HCT116 (cell line): ENCODE measurements at regions not wholly inside any gene's neighbourhood (a gene's known extent, or its start where the extent isn't known, plus 50 kb on each side); places are given as distances from the start of the nearest gene placed in this dataset.

Experiments
- ATAC-seq: fragments of 200-7000 bp; cut with Tn5 transposase; 2 replicates; pipeline ENCODE4 v1.9.1; 2020; ENCODE audit warnings: mild to moderate bottlenecking, moderate library complexity
- BruUV-seq: library from RNA; stranded (reverse); fragments of 400-500 nt; replicated peaks from 2 replicates; lab custom pipeline; 2021; lab: Mats Ljungman, UMichigan
- CTCF ChIA-PET: fragments of 300-600 bp; sonication (Branson Sonifier 250); formaldehyde crosslinking; loops from one replicate; lab custom pipeline; 2021; ENCODE audit warnings: antibody characterized with exemption; lab: Charles Lee
- POLR2A ChIA-PET: fragments of 300-600, 350-600 bp; sonication (Branson Sonifier 250); formaldehyde crosslinking; loops from one replicate; lab custom pipeline; 2021; ENCODE audit warnings: antibody characterized with exemption; lab: Charles Lee
- RAD21 ChIA-PET, 2 experiments: fragments of 300-600 bp; sonication (Branson Sonifier 250); formaldehyde crosslinking; loops; one replicate each; lab custom pipeline; 2023; ENCODE audit warnings: low total read pairs in 2 of 2; ENCODE audit not compliant: uncharacterized antibody in 2 of 2, unreplicated experiment in 2 of 2, low non-redundant PET in 1 of 2; lab: Charles Lee
- DNase-seq: peaks from one replicate; pipeline ENCODE4 v3.0.0-alpha.2; 2010; ENCODE audit warnings: low read depth, low spot score
- H2AFZ ChIP-seq: fragments of 200-600 bp; shearing (Covaris generic), sonication (generic); 2 replicates; pipeline ENCODE4 v1.6.1; 2017; ENCODE audit warnings: low read depth, mixed run types, mixed read lengths, antibody characterized with exemption, low read length; ENCODE audit not compliant: poor library complexity, severe bottlenecking
- H3K27ac ChIP-seq: 2 replicates; pipeline ENCODE4 v1.5.1; 2012; ENCODE audit warnings: low read depth, low read length
- H3K27me3 ChIP-seq: fragments of 200-600 bp; sonication (generic); 2 replicates; pipeline ENCODE4 v1.6.1; 2016; ENCODE audit warnings: mixed run types, low read length, mixed read lengths; ENCODE audit not compliant: insufficient read depth
- H3K36me3 ChIP-seq, 2 experiments: fragments of 200-500 bp in 1 of 2; fragments of 200-600 bp in 1 of 2; sonication (Bioruptor generic) in 1 of 2; sonication (generic) in 1 of 2; 2 replicates each; pipeline versions ENCODE4 v1.5.1 to v1.6.1; 2014 to 2016; ENCODE audit warnings: low read length in 2 of 2, inconsistent platforms in 1 of 2, mixed read lengths in 1 of 2, mixed run types in 1 of 2; ENCODE audit not compliant: insufficient read depth in 2 of 2, control insufficient read depth in 1 of 2
- H3K4me1 ChIP-seq, 2 experiments: fragments of 200-600 bp in 1 of 2; sonication (generic) in 1 of 2; 2 replicates each; pipeline versions ENCODE4 v1.5.1 to v1.6.1; 2012 to 2017; ENCODE audit warnings: low read length in 2 of 2, inconsistent platforms in 1 of 2, mild to moderate bottlenecking in 1 of 2, mixed read lengths in 1 of 2, mixed run types in 1 of 2, moderate library complexity in 1 of 2; ENCODE audit not compliant: insufficient read depth in 2 of 2, control insufficient read depth in 1 of 2
- H3K4me2 ChIP-seq: fragments of 200-600 bp; sonication (generic); 2 replicates; pipeline ENCODE4 v1.6.1; 2017; ENCODE audit warnings: mixed run types, low read length, mixed read lengths
- H3K4me3 ChIP-seq, 2 experiments: fragments of 200-600 bp in 1 of 2; sonication (generic) in 1 of 2; replicated peaks in 1 of 2; 2 replicates each; pipeline ENCODE4 v1.5.1; 2011 to 2016; ENCODE audit warnings: low read length in 2 of 2, control low read depth in 1 of 2, low read depth in 1 of 2, mild to moderate bottlenecking in 1 of 2, mixed read lengths in 1 of 2, mixed run types in 1 of 2
- H3K79me2 ChIP-seq: fragments of 200-600 bp; sonication (generic); 2 replicates; pipeline ENCODE4 v1.6.1; 2017; ENCODE audit warnings: mild to moderate bottlenecking, mixed run types, low read length, moderate library complexity, mixed read lengths; ENCODE audit not compliant: insufficient read depth
- H3K9ac ChIP-seq: fragments of 200-600 bp; sonication (generic); 2 replicates; pipeline ENCODE4 v1.6.1; 2016; ENCODE audit warnings: low read length, mixed read lengths
- H3K9me2 ChIP-seq: fragments of 200-600 bp; sonication (generic), shearing (Covaris generic); 2 replicates; pipeline ENCODE4 v1.6.1; 2017; ENCODE audit warnings: mixed run types, mild to moderate bottlenecking, moderate library complexity; ENCODE audit not compliant: insufficient read depth
- H3K9me3 ChIP-seq, 2 experiments: fragments of 200-500 bp in 1 of 2; fragments of 200-600 bp in 1 of 2; sonication (Bioruptor generic) in 1 of 2; sonication (generic) in 1 of 2; 2 replicates each; pipeline ENCODE4 v1.6.1; 2014 to 2017; ENCODE audit warnings: low read length in 2 of 2, mixed read lengths in 2 of 2, inconsistent platforms in 1 of 2, low read depth in 1 of 2, mild to moderate bottlenecking in 1 of 2, mixed run types in 1 of 2, moderate library complexity in 1 of 2; ENCODE audit not compliant: control insufficient read depth in 1 of 2, insufficient read depth in 1 of 2
- H4K20me1 ChIP-seq: fragments of 200-600 bp; sonication (generic), shearing (Covaris generic); 2 replicates; pipeline ENCODE4 v1.6.1; 2017; ENCODE audit warnings: mixed run types, mild to moderate bottlenecking, moderate library complexity; ENCODE audit not compliant: insufficient read depth
- CEBPB ChIP-seq: IDR thresholded peaks from 2 replicates; pipeline ENCODE4 v1.6.1; 2012; ENCODE audit warnings: low read depth
- ELF1 ChIP-seq: IDR thresholded peaks from 2 replicates; pipeline ENCODE4 v1.6.1; 2012; ENCODE audit warnings: low read depth, borderline replicate concordance
- EZH2 ChIP-seq: fragments of 200-600 bp; sonication (generic); IDR thresholded peaks from 2 replicates; pipeline ENCODE4 v1.6.1; 2017; ENCODE audit warnings: antibody characterized with exemption, mixed run types
- EZH2phosphoT487 ChIP-seq: fragments of 200-600 bp; IDR thresholded peaks from 2 replicates; pipeline ENCODE4 v1.6.1; 2018; ENCODE audit warnings: antibody characterized with exemption, borderline replicate concordance
- FOSL1 ChIP-seq: IDR thresholded peaks from 2 replicates; pipeline ENCODE4 v1.6.1; 2012; ENCODE audit warnings: low read depth
- JUND ChIP-seq: IDR thresholded peaks from 2 replicates; pipeline ENCODE4 v1.6.1; 2012
- POLR2A ChIP-seq: IDR thresholded peaks from 2 replicates; pipeline ENCODE4 v1.7.0; 2011; ENCODE audit warnings: borderline replicate concordance; ENCODE audit not compliant: insufficient read depth, insufficient read length; ENCODE audit errors: extremely low read depth
- RAD21 ChIP-seq: IDR thresholded peaks from 2 replicates; pipeline ENCODE4 v1.6.1; 2012; ENCODE audit warnings: low read depth, mild to moderate bottlenecking
- REST ChIP-seq: IDR thresholded peaks from 2 replicates; pipeline ENCODE4 v1.6.1; 2012; ENCODE audit warnings: low read depth
- SP1 ChIP-seq: IDR thresholded peaks from 2 replicates; pipeline ENCODE4 v1.6.1; 2012; ENCODE audit warnings: low read depth
- SRF ChIP-seq: IDR thresholded peaks from 2 replicates; pipeline ENCODE4 v1.6.1; 2012; ENCODE audit warnings: low read depth
- TCF7L2 ChIP-seq: IDR thresholded peaks from 2 replicates; pipeline ENCODE4 v1.7.0; 2011; ENCODE audit warnings: borderline replicate concordance, inconsistent platforms; ENCODE audit not compliant: insufficient read depth, insufficient read length; ENCODE audit errors: extremely low read depth
- ZBTB33 ChIP-seq: IDR thresholded peaks from 2 replicates; pipeline ENCODE4 v1.6.1; 2011; ENCODE audit warnings: mild to moderate bottlenecking, low read length, moderate library complexity; ENCODE audit not compliant: insufficient replicate concordance; ENCODE audit errors: extremely low read depth
- ZFX ChIP-seq: fragments of 450-650 bp; IDR thresholded peaks from 2 replicates; pipeline ENCODE4 v1.6.1; 2017
- intact Hi-C: fragments of 100-400 bp; cut with micrococcal nuclease; formaldehyde crosslinking; loops from 2 replicates; pipeline ENCODE4 v1.10.0; 2022

GRCh38 chr5:165258197-165258771, 1752.9 kb downstream of the MAT2B start:
- TF ChIP-seq CEBPB: no peak
- no peak for TF ChIP-seq ELF1
- no peak for TF ChIP-seq EZH2
- no peak for TF ChIP-seq POLR2A
- TF ChIP-seq SRF: no peak
- TF ChIP-seq SP1: no peak
- TF ChIP-seq EZH2phosphoT487: no peak
- no peak for TF ChIP-seq ZFX
- no peak for TF ChIP-seq JUND
- TF ChIP-seq FOSL1: no peak
- TF ChIP-seq, all 23 proteins: peak for 0

GRCh38 chr5:165260426-165260825, 1755.0 kb downstream of the MAT2B start:
- no peak for ATAC-seq
- Histone ChIP-seq H3K27ac (no peak overlapping the region), H3K27me3 (no peaks in the 10 kb centered on the region), H4K20me1 (no peaks in the 10 kb centered on the region), H3K4me2 (no peak overlapping the region), H3K9me2 (no peaks in the 10 kb centered on the region), H3K9ac (no peak overlapping the region), H3K9me3 (peaks cover 4 to 9% of the 10 kb centered on the region in 2 experiments; a peak in 2 of 4 replicates), H3K4me3 (no peak overlapping the region), H3K36me3 (no peaks in the 10 kb centered on the region), H2AFZ (no peak overlapping the region), H3K79me2 (no peaks in the 10 kb centered on the region), H3K4me1 (no peaks in the 10 kb centered on the region)
- ChIA-PET CTCF (no interaction called here), POLR2A (no interaction called here), RAD21 (no interaction called here)
- intact Hi-C loops: no loop called here
- no peak for DNase-seq
- no TSS peak for BruUV-seq
- TF ChIP-seq REST (no peak), POLR2A (no peak), RAD21 (no peak), JUND (no peak), TCF7L2 (no peak), ZBTB33 (no peak), FOSL1 (no peak), CEBPB (no peak)

More at GRCh38 chr5:165258197-165258771, 1752.9 kb downstream of the MAT2B start:
- ChIA-PET CTCF (no interaction called here), RAD21 (no interaction called here), POLR2A (no interaction called here)
- H4K20me1 ChIP-seq: no peaks in the 10 kb centered on the region
- DNase-seq: no peak
- BruUV-seq: no TSS peak
- intact Hi-C loops: no loop called here
- no peak overlapping the region for H3K4me3 ChIP-seq
- H3K9me3 ChIP-seq: peaks cover 4 to 10% of the 10 kb centered on the region in 2 experiments; a peak in 2 of 4 replicates
- H3K9ac ChIP-seq: no peak overlapping the region
- no peaks in the 10 kb centered on the region for H3K36me3 ChIP-seq
- no peak overlapping the region for H2AFZ ChIP-seq
- H3K27me3 ChIP-seq: no peaks in the 10 kb centered on the region
- no peaks in the 10 kb centered on the region for H3K79me2 ChIP-seq
- no peak overlapping the region for H3K27ac ChIP-seq
- H3K9me2 ChIP-seq: no peaks in the 10 kb centered on the region
- no peaks in the 10 kb centered on the region for H3K4me1 ChIP-seq
- no peak overlapping the region for H3K4me2 ChIP-seq
- ATAC-seq: no peak
